Lung (tissue), 11 donors: ENCODE measurements at regions not wholly inside any gene's neighbourhood (a gene's known extent, or its start where the extent isn't known, plus 50 kb on each side); places are given as distances from the start of the nearest gene placed in this dataset.
A peak's percentile ranks its signal among the peaks of the same experiment; 100 is the strongest.

Source experiments
- ATAC-seq: fragments of 200-7000 bp; cut with Tn5 transposase; one replicate; pipeline ENCODE4 v1.9.1; 2020; ENCODE audit warnings: moderate number of reproducible peaks; ENCODE audit not compliant: insufficient read depth, low FRiP score
- DNase-seq, 3 donors: peaks; one replicate each; pipeline ENCODE4 v3.0.0-alpha.2; 2013 to 2017
- H3K27ac ChIP-seq, 2 donors: one replicate each; pipeline ENCODE4 v1.5.1; 2013; ENCODE audit warnings: mild to moderate bottlenecking in 2 of 2, moderate library complexity in 2 of 2, control low read depth in 1 of 2, inconsistent platforms in 1 of 2, low read depth in 1 of 2, low read length in 1 of 2
- H3K27me3 ChIP-seq, 3 donors: one replicate each; pipeline ENCODE4 v1.5.1; 2013; ENCODE audit warnings: low read length in 2 of 3; ENCODE audit not compliant: control insufficient read depth in 3 of 3, insufficient read depth in 3 of 3
- H3K36me3 ChIP-seq, 4 donors: one replicate each; pipeline ENCODE4 v1.5.1; 2013; ENCODE audit warnings: low read length in 4 of 4, mild to moderate bottlenecking in 1 of 4, moderate library complexity in 1 of 4; ENCODE audit not compliant: control insufficient read depth in 4 of 4, insufficient read depth in 4 of 4
- H3K4me1 ChIP-seq, 5 donors: one replicate each; pipeline ENCODE4 v1.5.1; 2013; ENCODE audit warnings: low read length in 5 of 5, mild to moderate bottlenecking in 2 of 5, moderate library complexity in 1 of 5; ENCODE audit not compliant: control insufficient read depth in 5 of 5, insufficient read depth in 5 of 5
- H3K4me3 ChIP-seq: one replicate; pipeline ENCODE4 v1.5.1; 2013; ENCODE audit warnings: mild to moderate bottlenecking, control low read depth, moderate library complexity
- H3K9ac ChIP-seq, 2 donors: one replicate each; pipeline ENCODE4 v1.5.1; 2013; ENCODE audit warnings: low read length in 2 of 2, control low read depth in 1 of 2; ENCODE audit not compliant: insufficient read depth in 1 of 2
- H3K9me3 ChIP-seq, 4 donors: one replicate each; pipeline ENCODE4 v1.5.1; 2013; ENCODE audit warnings: low read length in 3 of 4, mild to moderate bottlenecking in 1 of 4, moderate library complexity in 1 of 4; ENCODE audit not compliant: control insufficient read depth in 4 of 4, insufficient read depth in 3 of 4
- WGBS, 2 donors: extraction: QIAGEN DNeasy Blood & Tissue Kit; methylation state at CpG; one replicate each; pipeline ENCODE4 v1.1.7; 2013; 5-methylcytosine and 5-hydroxymethylcytosine counted together
- TF ChIP-seq, protein P1 (sequence below): IDR thresholded peaks from 2 replicates; pipeline ENCODE4 v1.5.1; 2012; ENCODE audit warnings: mild to moderate bottlenecking; ENCODE audit errors: control extremely low read depth, extremely low read depth
- donor health status: control.
- donor health status: control.
- donor health status: Bipolar disorder and iron deficiency.
- donor health status: healthy.
- donor health status: DM: yes; HTN: yes; CAD: no.

DNA sequence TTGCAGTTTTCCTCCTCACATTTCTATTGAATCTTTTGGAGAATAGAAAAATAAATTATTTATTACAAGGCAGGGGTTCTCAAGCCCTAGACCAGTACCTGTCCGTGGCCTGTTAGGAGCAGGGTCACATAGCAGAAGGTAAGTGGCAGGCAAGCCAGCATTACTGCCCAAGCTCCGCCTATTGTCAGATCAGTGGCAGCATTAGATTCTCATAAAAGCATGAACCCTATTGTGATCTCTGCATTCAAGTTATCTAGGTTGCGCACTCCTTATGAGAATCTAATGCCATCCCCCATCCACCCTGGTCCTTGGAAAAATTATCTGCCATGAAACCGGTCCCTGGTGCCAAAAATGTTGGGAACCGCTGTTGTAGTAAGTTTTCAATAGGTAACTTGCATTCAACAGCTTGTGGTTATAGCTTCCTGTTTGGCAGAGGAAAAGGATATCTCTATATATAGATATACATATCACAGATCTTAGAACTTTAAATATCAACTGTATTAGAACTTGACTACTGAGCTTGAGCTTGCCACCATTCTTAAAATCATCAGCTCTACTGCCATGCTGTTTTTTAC is 165.1 kb downstream of the AHR start:
- Histone ChIP-seq H3K4me1 (peaks cover 0 to 10% (median 0%) of the 10 kb centered on the region in 5 donors), H3K27ac (no peak overlapping the region), H3K9ac (no peak overlapping the region), H3K9me3 (no peaks in the 10 kb centered on the region), H3K27me3 (no peaks in the 10 kb centered on the region), H3K36me3 (no peaks in the 10 kb centered on the region), H3K4me3 (no peak overlapping the region)
- TF ChIP-seq, protein P1, sequence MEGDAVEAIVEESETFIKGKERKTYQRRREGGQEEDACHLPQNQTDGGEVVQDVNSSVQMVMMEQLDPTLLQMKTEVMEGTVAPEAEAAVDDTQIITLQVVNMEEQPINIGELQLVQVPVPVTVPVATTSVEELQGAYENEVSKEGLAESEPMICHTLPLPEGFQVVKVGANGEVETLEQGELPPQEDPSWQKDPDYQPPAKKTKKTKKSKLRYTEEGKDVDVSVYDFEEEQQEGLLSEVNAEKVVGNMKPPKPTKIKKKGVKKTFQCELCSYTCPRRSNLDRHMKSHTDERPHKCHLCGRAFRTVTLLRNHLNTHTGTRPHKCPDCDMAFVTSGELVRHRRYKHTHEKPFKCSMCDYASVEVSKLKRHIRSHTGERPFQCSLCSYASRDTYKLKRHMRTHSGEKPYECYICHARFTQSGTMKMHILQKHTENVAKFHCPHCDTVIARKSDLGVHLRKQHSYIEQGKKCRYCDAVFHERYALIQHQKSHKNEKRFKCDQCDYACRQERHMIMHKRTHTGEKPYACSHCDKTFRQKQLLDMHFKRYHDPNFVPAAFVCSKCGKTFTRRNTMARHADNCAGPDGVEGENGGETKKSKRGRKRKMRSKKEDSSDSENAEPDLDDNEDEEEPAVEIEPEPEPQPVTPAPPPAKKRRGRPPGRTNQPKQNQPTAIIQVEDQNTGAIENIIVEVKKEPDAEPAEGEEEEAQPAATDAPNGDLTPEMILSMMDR = no peak
- DNase-seq = peak in 2 of 3 donors; percentile 4 to 19
- no peak for ATAC-seq
- 58 to 71% methylated on average over 5 of the region's 5 CpGs for WGBS, 2 donors

DNA sequence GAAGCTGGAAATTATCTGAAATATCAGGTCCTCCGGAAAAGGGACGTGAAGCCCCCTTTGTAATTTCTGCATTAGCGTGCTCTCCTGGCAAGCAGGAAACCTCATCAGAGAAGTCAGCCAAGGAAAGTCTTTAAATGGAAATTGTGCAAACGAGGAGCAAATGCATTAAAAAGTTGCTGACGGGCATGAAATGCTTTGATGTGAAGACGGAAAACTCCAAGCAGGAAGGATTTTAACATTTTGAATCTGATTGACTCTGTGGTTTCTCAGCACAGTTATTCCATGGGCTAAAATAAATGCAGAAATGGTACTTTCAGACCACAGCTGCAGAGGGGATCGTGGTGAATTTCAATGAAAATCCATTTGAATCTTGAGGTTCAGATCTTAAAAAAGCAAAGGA is 167.8 kb downstream of the AHR start:
- no peak overlapping the region for H3K4me3 ChIP-seq
- peak; percentile 16 to 84 (median 79) for DNase-seq
- WGBS, 2 donors = 13 to 41% methylated on average over 7 of the region's 7 CpGs

DNA sequence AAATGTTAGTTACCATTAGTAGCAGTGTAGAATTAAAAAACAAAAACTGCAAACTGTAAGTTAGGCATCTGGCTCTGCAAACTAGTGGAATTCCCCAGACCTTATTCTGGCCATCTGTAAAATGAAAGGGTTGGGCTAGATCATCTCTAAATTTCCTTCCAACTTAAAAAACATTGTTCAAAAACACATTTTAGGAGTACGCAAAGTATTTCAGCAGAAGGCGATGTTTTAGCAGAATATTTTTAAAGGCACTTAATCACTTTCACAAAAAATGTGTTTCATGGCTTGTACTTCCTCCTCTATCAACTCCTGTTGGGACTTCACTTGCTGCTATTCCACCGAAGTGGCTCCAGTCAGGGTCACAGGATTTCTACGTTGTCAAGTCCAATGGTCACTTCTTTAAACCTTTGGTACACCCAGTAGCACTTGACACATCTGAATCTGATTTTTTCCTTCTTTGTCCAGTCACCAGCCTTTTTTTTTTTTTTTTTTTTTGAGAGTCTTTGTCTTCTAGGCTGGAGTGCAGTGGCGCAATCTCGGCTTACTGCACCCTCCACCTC is 169.0 kb downstream of the AHR start:
- Histone ChIP-seq H3K27me3 (no peaks in the 10 kb centered on the region), H3K9ac (no peak overlapping the region), H3K36me3 (no peaks in the 10 kb centered on the region), H3K4me3 (no peak overlapping the region), H3K4me1 (peaks cover 0 to 10% (median 0%) of the 10 kb centered on the region in 5 donors), H3K9me3 (no peaks in the 10 kb centered on the region), H3K27ac (no peak overlapping the region)
- no peak for DNase-seq
- 85 to 90% methylated on average over 6 of the region's 6 CpGs for WGBS, 2 donors
- TF ChIP-seq, protein P1 = no peak
- ATAC-seq = no peak

More for the DNA sequence above, 167.8 kb downstream of the AHR start:
- Histone ChIP-seq H3K9ac (peak overlapping the region in 1 of 2 donors; percentile 24), H3K27me3 (no peaks in the 10 kb centered on the region), H3K4me1 (peaks cover 0 to 10% (median 0%) of the 10 kb centered on the region in 5 donors), H3K9me3 (no peaks in the 10 kb centered on the region), H3K36me3 (no peaks in the 10 kb centered on the region), H3K27ac (no peak overlapping the region)
- TF ChIP-seq, protein P1 = no peak
- no peak for ATAC-seq
